ENCODE measurements at regions not wholly inside any gene's neighbourhood (a gene's known extent, or its start where the extent isn't known, plus 50 kb on each side); places are given as distances from the start of the nearest gene placed in this dataset.
"Not testable (repeated sequence)": the region's sequence is repeated elsewhere in the genome, so short reads cannot be mapped to it uniquely, and the experiment has no call there.

GRCh38 chr7:110480964-110481363 lies 610.0 kb upstream of the LRRN3 start:
- ATAC-seq (no peak), DNase-seq (no peak)

- DNase-seq = no peak
- no peak for ATAC-seq
Observed at GRCh38 chr7:110483553-110483952, 607.4 kb upstream of the LRRN3 start.

- ATAC-seq = no peak
- DNase-seq = no peak
Observed at GRCh38 chr7:110484356-110484755, 606.6 kb upstream of the LRRN3 start.

- DNase-seq (no peak), ATAC-seq (no peak)
Observed at GRCh38 chr7:110486549-110486948, 604.4 kb upstream of the LRRN3 start.

- no peak for ATAC-seq
- no peak for DNase-seq
Observed at GRCh38 chr7:110502888-110503465, 588.0 kb upstream of the LRRN3 start.

GRCh38 chr7:110507369-110507768 lies 583.6 kb upstream of the LRRN3 start:
- DNase-seq = no peak
- ATAC-seq = no peak

GRCh38 chr7:110507832-110508231 lies 583.1 kb upstream of the LRRN3 start:
- no peak for DNase-seq
- no peak for ATAC-seq

- DNase-seq, ATAC-seq: not testable (repeated sequence)
Observed at GRCh38 chr7:110514975-110515551, 575.9 kb upstream of the LRRN3 start.

- DNase-seq (no peak), ATAC-seq (no peak)
Observed at GRCh38 chr7:110519851-110520250, 571.1 kb upstream of the LRRN3 start.

GRCh38 chr7:110521357-110521911 lies 569.5 kb upstream of the LRRN3 start:
- ATAC-seq = no peak
- DNase-seq = no peak

- DNase-seq = no peak
- ATAC-seq = no peak
Observed at GRCh38 chr7:110522061-110522760, 568.7 kb upstream of the LRRN3 start.

GRCh38 chr7:110522761-110523200 lies 568.1 kb upstream of the LRRN3 start:
- no peak for ATAC-seq
- DNase-seq = no peak

- DNase-seq = no peak
- ATAC-seq = no peak
Observed at GRCh38 chr7:110529175-110529574, 561.8 kb upstream of the LRRN3 start.

- no peak for ATAC-seq
- DNase-seq = no peak
Observed at GRCh38 chr7:110531186-110531585, 559.7 kb upstream of the LRRN3 start.

- no peak for DNase-seq
- no peak for ATAC-seq
Observed at GRCh38 chr7:110534241-110534931, 556.5 kb upstream of the LRRN3 start.

- ATAC-seq = no peak
- DNase-seq = no peak
Observed at GRCh38 chr7:110539216-110539615, 551.7 kb upstream of the LRRN3 start.

- DNase-seq (no peak), ATAC-seq (no peak)
Observed at GRCh38 chr7:110541962-110542361, 549.0 kb upstream of the LRRN3 start.

GRCh38 chr7:110544194-110544593 lies 546.7 kb upstream of the LRRN3 start:
- ATAC-seq (no peak), DNase-seq (no peak)

- DNase-seq (no peak), ATAC-seq (no peak)
Observed at GRCh38 chr7:110548372-110548771, 542.6 kb upstream of the LRRN3 start.

- ATAC-seq = no peak
- DNase-seq = no peak
Observed at GRCh38 chr7:110557136-110557535, 533.8 kb upstream of the LRRN3 start.

GRCh38 chr7:110563286-110563685 lies 527.6 kb upstream of the LRRN3 start:
- DNase-seq, ATAC-seq: not testable (repeated sequence)

- ATAC-seq (no peak), DNase-seq (no peak)
Observed at GRCh38 chr7:110564246-110564645, 526.7 kb upstream of the LRRN3 start.

GRCh38 chr7:110568388-110568787 lies 522.5 kb upstream of the LRRN3 start:
- DNase-seq (no peak), ATAC-seq (no peak)

Measured in stimulated activated naive CD8-positive, alpha-beta T cell treated with anti-CD3 and anti-CD28 coated beads, Interleukin-15, Interleukin-2, amounts not matched to agents 100 U/mL and 50 U/mL, for 24 hours (primary cell).